K562 (cell line): ENCODE measurements at regions not wholly inside any gene's neighbourhood (a gene's known extent, or its start where the extent isn't known, plus 50 kb on each side); places are given as distances from the start of the nearest gene placed in this dataset.

Source experiments
- ATAC-seq: fragments of 200-7000 bp; cut with Tn5 transposase; 3 replicates; pipeline ENCODE4 v1.9.1; 2020; ENCODE audit warnings: moderate library complexity
- BruUV-seq: library from RNA; stranded (reverse); fragments of 400-500 nt; replicated peaks from 2 replicates; lab custom pipeline; 2021; lab: Mats Ljungman, UMichigan
- CTCF ChIA-PET: fragments of 300-600 bp; formaldehyde crosslinking; extraction: SDS; loops from one replicate; lab custom pipeline; 2021; ENCODE audit warnings: low intra/inter-chr PET ratio; lab: Yijun Ruan, JAX
- POLR2A ChIA-PET: fragments of 300-600, 350-650 bp; sonication (Branson Sonifier 250); formaldehyde crosslinking; extraction: SDS; loops from one replicate; lab custom pipeline; 2021; ENCODE audit warnings: antibody characterized with exemption, inconsistent platforms; lab: Yijun Ruan, JAX
- DNase-seq, 4 experiments: peaks; one replicate each; pipeline versions ENCODE4 v3.0.0 to v3.0.0-alpha.2; 2011 to 2018; ENCODE audit warnings: low spot score in 3 of 4, mixed read lengths in 3 of 4; ENCODE audit errors: extremely low read depth in 1 of 4
- FAIRE-seq: peaks from 2 replicates; lab custom pipeline; 2011; peaks lifted over from hg19 to GRCh38; lab: Jason Lieb, UNC
- H2AFZ ChIP-seq: 2 replicates; pipeline ENCODE4 v1.6.0; 2011; ENCODE audit warnings: low read depth, low read length, control low read depth, inconsistent platforms
- H3K27ac ChIP-seq: fragments of 200-600 bp; 3 replicates; pipeline ENCODE4 v1.8.0; 2011; ENCODE audit warnings: low read depth, mild to moderate bottlenecking, control low read depth, inconsistent platforms, low read length, moderate library complexity, mixed read lengths; ENCODE audit errors: extremely low read depth
- H3K27me3 ChIP-seq, 2 experiments: fragments of 300-600 bp in 1 of 2; 2 replicates in 1 of 2; 3 replicates in 1 of 2; pipeline versions ENCODE4 v1.6.0 to v1.8.0; 2011; ENCODE audit warnings: inconsistent platforms in 2 of 2, low read length in 2 of 2, mild to moderate bottlenecking in 1 of 2, mixed read lengths in 1 of 2, moderate library complexity in 1 of 2; ENCODE audit not compliant: control insufficient read depth in 2 of 2, insufficient read depth in 2 of 2
- H3K36me3 ChIP-seq: fragments of 300-600 bp; 3 replicates; pipeline ENCODE4 v1.8.0; 2011; ENCODE audit warnings: mild to moderate bottlenecking, low read length, inconsistent platforms; ENCODE audit not compliant: control insufficient read depth, insufficient read depth
- H3K4me1 ChIP-seq, 2 experiments: fragments of 200-600 bp in 1 of 2; replicated peaks in 1 of 2; 2 replicates in 1 of 2; 3 replicates in 1 of 2; pipeline versions ENCODE4 v1.5.1 to v1.8.0; 2011; ENCODE audit warnings: inconsistent platforms in 2 of 2, low read length in 2 of 2, mild to moderate bottlenecking in 1 of 2, mixed read lengths in 1 of 2, moderate library complexity in 1 of 2; ENCODE audit not compliant: control insufficient read depth in 2 of 2, insufficient read depth in 2 of 2
- H3K4me2 ChIP-seq: 2 replicates; pipeline ENCODE4 v1.6.1; 2011; ENCODE audit warnings: low read length, control low read depth, inconsistent platforms, mixed read lengths; ENCODE audit not compliant: insufficient read depth
- H3K4me3 ChIP-seq: fragments of 200-600 bp; sonication (generic), shearing (Covaris generic); 2 replicates; pipeline ENCODE4 v1.5.1; 2016; ENCODE audit warnings: control low read depth, inconsistent platforms
- H3K79me2 ChIP-seq: fragments of 200-600 bp; 3 replicates; pipeline ENCODE4 v1.8.0; 2011; ENCODE audit warnings: low read length, inconsistent platforms; ENCODE audit not compliant: control insufficient read depth, insufficient read depth
- H3K9ac ChIP-seq, 2 experiments: 2 replicates each; pipeline versions ENCODE4 v1.6.0 to v1.6.1; 2011; ENCODE audit warnings: low read depth in 2 of 2, low read length in 2 of 2, control low read depth in 1 of 2, inconsistent platforms in 1 of 2, mild to moderate bottlenecking in 1 of 2, mixed read lengths in 1 of 2; ENCODE audit not compliant: insufficient read depth in 1 of 2
- H3K9me1 ChIP-seq: one replicate; pipeline ENCODE4 v1.6.0; 2011; ENCODE audit warnings: inconsistent platforms, mild to moderate bottlenecking, low read length, moderate library complexity; ENCODE audit not compliant: control insufficient read depth, insufficient read depth
- H3K9me3 ChIP-seq: replicated peaks from 2 replicates; pipeline ENCODE4 v1.5.1; 2011; ENCODE audit warnings: low read depth, low read length, inconsistent platforms; ENCODE audit not compliant: control insufficient read depth, insufficient read depth
- H4K20me1 ChIP-seq: replicated peaks from 2 replicates; pipeline ENCODE4 v1.6.1; 2011; ENCODE audit warnings: low read length, inconsistent platforms, mixed read lengths; ENCODE audit not compliant: control insufficient read depth, insufficient read depth
- CEBPG ChIP-seq, 3 experiments: fragments of 200-800 bp in 1 of 3; sonication (Bioruptor generic) in 1 of 3; sonication (generic) in 1 of 3; formaldehyde crosslinking in 1 of 3; IDR thresholded peaks in 2 of 3; conservative IDR thresholded peaks in 1 of 3; 2 replicates each; pipeline versions ENCODE4 v1.6.1 to v1.8.0; 2016 to 2022; ENCODE audit warnings: missing compliant biosample characterization in 2 of 3, missing genetic modification characterization in 2 of 3, mild to moderate bottlenecking in 1 of 3, missing genetic modification reagents in 1 of 3
- KLF13 ChIP-seq: fragments of 450-650 bp; IDR thresholded peaks from 2 replicates; pipeline ENCODE4 v1.6.1; 2016; ENCODE audit warnings: missing genetic modification characterization, low read depth, mild to moderate bottlenecking, missing compliant biosample characterization, moderate library complexity, borderline replicate concordance
- PBX2 ChIP-seq, 2 experiments: IDR thresholded peaks in 1 of 2; conservative IDR thresholded peaks in 1 of 2; 2 replicates each; pipeline ENCODE4 v1.6.1; 2016; ENCODE audit warnings: low read depth in 2 of 2, mild to moderate bottlenecking in 1 of 2, missing compliant biosample characterization in 1 of 2, missing genetic modification characterization in 1 of 2, moderate library complexity in 1 of 2
- YBX1 ChIP-seq: fragments of 450-650 bp; IDR thresholded peaks from 2 replicates; pipeline ENCODE4 v1.7.1; 2016; ENCODE audit warnings: mild to moderate bottlenecking
- WGBS: fragments of 100-300 bp; shearing (Covaris generic); methylation state at CpG from one replicate; pipeline ENCODE4 v1.1.6; 2016; ENCODE audit warnings: low coverage, mixed read lengths; ENCODE audit not compliant: insufficient coverage; ENCODE audit errors: missing lambda C conversion rate; 5-methylcytosine and 5-hydroxymethylcytosine counted together
- in situ Hi-C: fragments of 300-500 bp; cut with MboI; formaldehyde crosslinking; loops from 4 replicates; pipeline ENCODE4 v1.15.0; 2018; ENCODE audit warnings: inconsistent platforms, mixed read lengths
- intact Hi-C: fragments of 100-400 bp; cut with micrococcal nuclease; formaldehyde crosslinking; loops from 2 replicates; pipeline ENCODE4 v1.14.2; 2022

GRCh38 chr21:29233256-29233546 lies 65.5 kb upstream of the BACH1 start (continued):
- no peak for TF ChIP-seq PBX2 (CRISPR knock-in tag; IDR thresholded peaks at IDR 0.05; ENCODE audit: low read depth)
- TF ChIP-seq PBX2 (tag; conservative IDR thresholded peaks at IDR 0.05; ENCODE audit: low read depth) = peak; percentile 77
- TF ChIP-seq YBX1 = no peak

GRCh38 chr21:29233611-29234540 lies 64.8 kb upstream of the BACH1 start:
- no peak for ATAC-seq
- Histone ChIP-seq H4K20me1 (no peaks in the 10 kb centered on the region), H3K79me2 (no peaks in the 10 kb centered on the region), H3K9me3 (no peaks in the 10 kb centered on the region), H3K9me1 (no peaks in the 10 kb centered on the region), H3K4me3 (no peak overlapping the region), H3K4me1 (peaks cover 0 to 9% of the 10 kb centered on the region in 2 experiments; a peak in 3 of 5 replicates), H3K27ac (no peak overlapping the region), H3K4me2 (no peak overlapping the region), H2AFZ (no peak overlapping the region), H3K36me3 (no peaks in the 10 kb centered on the region), H3K9ac (no peak overlapping the region), H3K27me3 (peaks cover 14 to 19% of the 10 kb centered on the region in 2 experiments)
- WGBS = 7% methylated on average over 11 of the region's 11 CpGs
- intact Hi-C loops = loop anchor here (2.0 to 10.0 kb wide), 3 partner anchors 115 to 611 kb away; no protein-coding TSS in a partner anchor
- in situ Hi-C loops = no loop called here
- ChIA-PET CTCF (interaction anchor here (1.2 kb wide), 1 partner anchor 143 kb away, joined by 3 read pairs; no protein-coding TSS in a partner anchor), POLR2A (interaction anchor here (0.6 to 1.5 kb wide), 2 partner anchors 11 to 15 kb away, joined by 3 to 5 read pairs; no protein-coding TSS in a partner anchor)
- no TSS peak for BruUV-seq
- DNase-seq = no peak
- no peak for FAIRE-seq
- TF ChIP-seq CEBPG (CRISPR knock-in tag; IDR thresholded peaks at IDR 0.05) = no peak
- peak in 1 of 2 experiments; percentile 19; a peak in 1 of 4 replicates for TF ChIP-seq CEBPG (tag; conservative IDR thresholded peaks at IDR 0.05 in 1 of 2, IDR thresholded peaks at IDR 0.05 in 1 of 2)
- no peak for TF ChIP-seq KLF13
